MM.1S (cell line): ENCODE measurements at regions not wholly inside any gene's neighbourhood (a gene's known extent, or its start where the extent isn't known, plus 50 kb on each side); places are given as distances from the start of the nearest gene placed in this dataset.
"Not testable (repeated sequence)": the region's sequence is repeated elsewhere in the genome, so short reads cannot be mapped to it uniquely, and the experiment has no call there.

Experiments
- DNase-seq: peaks from one replicate; pipeline ENCODE4 v3.0.0-alpha.2; 2015
- H2AFZ ChIP-seq: fragments of 300-600 bp; sonication (generic); 2 replicates; pipeline ENCODE4 v1.6.0; 2016; ENCODE audit warnings: antibody characterized with exemption, low read length
- H3F3A ChIP-seq: fragments of 300-600 bp; sonication (generic); 2 replicates; pipeline ENCODE4 v1.6.1; 2016; ENCODE audit warnings: mild to moderate bottlenecking, antibody characterized with exemption, low read length, moderate library complexity, mixed read lengths; ENCODE audit not compliant: insufficient read depth
- H3K27ac ChIP-seq: fragments of 300-600 bp; sonication (generic); 2 replicates; pipeline ENCODE4 v1.5.1; 2016; ENCODE audit warnings: mild to moderate bottlenecking, low read length
- H3K27me3 ChIP-seq: fragments of 300-600 bp; sonication (generic); replicated peaks from 2 replicates; pipeline ENCODE4 v1.6.0; 2016; ENCODE audit warnings: low read length; ENCODE audit not compliant: insufficient read depth
- H3K36me3 ChIP-seq: fragments of 300-600 bp; sonication (generic); replicated peaks from 2 replicates; pipeline ENCODE4 v1.6.1; 2016; ENCODE audit warnings: mild to moderate bottlenecking, low read length, mixed read lengths; ENCODE audit not compliant: insufficient read depth
- H3K4me1 ChIP-seq: fragments of 300-600 bp; sonication (generic); 2 replicates; pipeline ENCODE4 v1.6.1; 2016; ENCODE audit warnings: low read length, mixed read lengths
- H3K4me2 ChIP-seq: fragments of 300-600 bp; sonication (generic); 2 replicates; pipeline ENCODE4 v1.6.0; 2016; ENCODE audit warnings: low read depth, low read length
- H3K4me3 ChIP-seq: fragments of 300-600 bp; sonication (generic); 2 replicates; pipeline ENCODE4 v1.5.1; 2016; ENCODE audit warnings: low read length, mixed read lengths
- H3K79me2 ChIP-seq: fragments of 300-600 bp; sonication (generic); 2 replicates; pipeline ENCODE4 v1.6.1; 2016; ENCODE audit warnings: mixed run types, low read length, mixed read lengths
- H3K9ac ChIP-seq: fragments of 300-600 bp; sonication (generic); 2 replicates; pipeline ENCODE4 v1.6.1; 2016; ENCODE audit warnings: low read length, mixed read lengths
- H3K9me2 ChIP-seq: fragments of 300-600 bp; sonication (generic); replicated peaks from 2 replicates; pipeline ENCODE4 v1.6.1; 2016; ENCODE audit warnings: mild to moderate bottlenecking, low read length, mixed read lengths; ENCODE audit not compliant: insufficient read depth
- H3K9me3 ChIP-seq: fragments of 300-600 bp; sonication (generic); replicated peaks from 2 replicates; pipeline ENCODE4 v1.6.1; 2016; ENCODE audit warnings: mild to moderate bottlenecking, low read length, mixed read lengths; ENCODE audit not compliant: insufficient read depth
- H4K20me1 ChIP-seq: fragments of 300-600 bp; sonication (generic); 2 replicates; pipeline ENCODE4 v1.6.1; 2016; ENCODE audit warnings: mild to moderate bottlenecking, low read length, moderate library complexity, mixed read lengths; ENCODE audit not compliant: insufficient read depth
- CTCF ChIP-seq: fragments of 300-600 bp; sonication (generic); IDR thresholded peaks from 2 replicates; pipeline ENCODE4 v1.5.1; 2016; ENCODE audit warnings: antibody characterized with exemption, low read length, mixed read lengths
- EZH2 ChIP-seq: fragments of 300-600 bp; sonication (generic); optimal IDR thresholded peaks from 2 replicates; pipeline ENCODE3; 2017; ENCODE audit warnings: low read depth, mild to moderate bottlenecking, antibody characterized with exemption, low read length, mixed read lengths
- EZH2phosphoT487 ChIP-seq: fragments of 300-600 bp; sonication (generic); IDR thresholded peaks from 2 replicates; pipeline ENCODE4 v1.6.1; 2018; ENCODE audit warnings: antibody characterized with exemption, low read length

- Histone ChIP-seq H3K9ac (no peak overlapping the region), H2AFZ (no peak overlapping the region), H3K4me3 (no peak overlapping the region), H3K4me2 (no peak overlapping the region), H3K9me3 (no peaks in the 10 kb centered on the region), H3K27ac (no peak overlapping the region), H3F3A (no peaks in the 10 kb centered on the region), H3K27me3 (no peaks in the 10 kb centered on the region), H3K36me3 (no peaks in the 10 kb centered on the region), H4K20me1 (no peaks in the 10 kb centered on the region), H3K79me2 (no peaks in the 10 kb centered on the region), H3K4me1 (no peaks in the 10 kb centered on the region), H3K9me2 (no peaks in the 10 kb centered on the region)
- no peak for TF ChIP-seq EZH2
- TF ChIP-seq CTCF = no peak
- no peak for TF ChIP-seq EZH2phosphoT487
- no peak for DNase-seq
Observed at GRCh38 chr3:115402651-115403050, 220.7 kb upstream of the GAP43 start.

- TF ChIP-seq EZH2phosphoT487 = no peak
- no peak for TF ChIP-seq EZH2
- TF ChIP-seq CTCF = no peak
- Histone ChIP-seq H3K79me2 (no peaks in the 10 kb centered on the region), H4K20me1 (no peaks in the 10 kb centered on the region), H2AFZ (no peak overlapping the region), H3K4me1 (no peaks in the 10 kb centered on the region), H3F3A (no peaks in the 10 kb centered on the region), H3K27me3 (no peaks in the 10 kb centered on the region), H3K9me3 (no peaks in the 10 kb centered on the region), H3K4me2 (no peak overlapping the region), H3K27ac (no peak overlapping the region), H3K4me3 (no peak overlapping the region), H3K9me2 (no peaks in the 10 kb centered on the region), H3K9ac (no peak overlapping the region), H3K36me3 (no peaks in the 10 kb centered on the region)
- DNase-seq = no peak
Observed at GRCh38 chr3:115403786-115404185, 219.5 kb upstream of the GAP43 start.

- Histone ChIP-seq H3F3A (no peaks in the 10 kb centered on the region), H3K4me1 (no peaks in the 10 kb centered on the region)
Observed at GRCh38 chr3:115409596-115409995, 213.7 kb upstream of the GAP43 start.

GRCh38 chr3:115414610-115415009 is 208.7 kb upstream of the GAP43 start:
- H3K4me1 ChIP-seq, H3K4me2 ChIP-seq, H3K9ac ChIP-seq, H3K9me2 ChIP-seq, H3K27ac ChIP-seq, H3K79me2 ChIP-seq, H3K9me3 ChIP-seq, H3K36me3 ChIP-seq, H4K20me1 ChIP-seq, H3K27me3 ChIP-seq, DNase-seq, H3K4me3 ChIP-seq, H3F3A ChIP-seq, H2AFZ ChIP-seq: not testable (repeated sequence)

More at GRCh38 chr3:115409596-115409995, 213.7 kb upstream of the GAP43 start:
- no peak overlapping the region for H3K27ac ChIP-seq
- no peaks in the 10 kb centered on the region for H3K27me3 ChIP-seq
- no peak for DNase-seq
- TF ChIP-seq EZH2 = no peak
- no peak for TF ChIP-seq EZH2phosphoT487
- no peak for TF ChIP-seq CTCF
- no peaks in the 10 kb centered on the region for H3K9me3 ChIP-seq
- H4K20me1 ChIP-seq = no peaks in the 10 kb centered on the region
- no peak overlapping the region for H3K9ac ChIP-seq
- H3K9me2 ChIP-seq = no peaks in the 10 kb centered on the region
- H2AFZ ChIP-seq = no peak overlapping the region
- H3K4me2 ChIP-seq = no peak overlapping the region
- no peaks in the 10 kb centered on the region for H3K36me3 ChIP-seq
- no peaks in the 10 kb centered on the region for H3K79me2 ChIP-seq
- H3K4me3 ChIP-seq = no peak overlapping the region
